ENCODE measurements at regions not wholly inside any gene's neighbourhood (a gene's known extent, or its start where the extent isn't known, plus 50 kb on each side); places are given as distances from the start of the nearest gene placed in this dataset.

DNA sequence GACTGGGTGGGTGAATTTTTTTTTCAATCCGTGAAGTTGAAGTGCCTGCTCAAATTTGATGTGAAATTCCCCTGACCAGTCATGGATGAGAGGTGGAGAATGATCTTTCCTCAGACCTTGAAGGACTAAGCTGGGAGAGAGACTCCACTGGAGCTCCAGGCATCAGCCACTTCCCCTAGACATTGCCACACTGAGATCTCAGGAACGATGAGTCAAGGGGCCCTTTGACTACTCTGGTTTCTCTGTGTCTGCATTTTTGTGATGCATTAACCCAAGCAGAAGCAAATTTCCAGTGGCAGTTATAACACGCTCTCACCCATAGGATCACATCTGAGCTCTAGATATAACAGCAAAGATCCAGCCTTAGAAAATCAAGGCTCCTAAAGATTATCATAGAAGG, 171.2 kb upstream of the KIF2A start:
- Mint-ChIP-seq H3K9me3 (ENCODE audit: low read depth, unreplicated experiment) (no peaks in the 10 kb centered on the region), H3K36me3 (ENCODE audit: insufficient read depth, unreplicated experiment) (no peaks in the 10 kb centered on the region), H3K4me3 (ENCODE audit: low read depth, unreplicated experiment) (no peak overlapping the region), H3K27ac (ENCODE audit: unreplicated experiment) (no peak overlapping the region), H3K4me1 (ENCODE audit: low read depth, unreplicated experiment) (no peaks in the 10 kb centered on the region), H3K27me3 (ENCODE audit: unreplicated experiment) (peaks cover 69% of the 10 kb centered on the region)
- CTCF ChIA-PET = interaction anchor here (1.2 kb wide), 1 partner anchor 9 kb away, joined by 6 read pairs; no protein-coding TSS in a partner anchor
- TF ChIP-seq, protein P1, sequence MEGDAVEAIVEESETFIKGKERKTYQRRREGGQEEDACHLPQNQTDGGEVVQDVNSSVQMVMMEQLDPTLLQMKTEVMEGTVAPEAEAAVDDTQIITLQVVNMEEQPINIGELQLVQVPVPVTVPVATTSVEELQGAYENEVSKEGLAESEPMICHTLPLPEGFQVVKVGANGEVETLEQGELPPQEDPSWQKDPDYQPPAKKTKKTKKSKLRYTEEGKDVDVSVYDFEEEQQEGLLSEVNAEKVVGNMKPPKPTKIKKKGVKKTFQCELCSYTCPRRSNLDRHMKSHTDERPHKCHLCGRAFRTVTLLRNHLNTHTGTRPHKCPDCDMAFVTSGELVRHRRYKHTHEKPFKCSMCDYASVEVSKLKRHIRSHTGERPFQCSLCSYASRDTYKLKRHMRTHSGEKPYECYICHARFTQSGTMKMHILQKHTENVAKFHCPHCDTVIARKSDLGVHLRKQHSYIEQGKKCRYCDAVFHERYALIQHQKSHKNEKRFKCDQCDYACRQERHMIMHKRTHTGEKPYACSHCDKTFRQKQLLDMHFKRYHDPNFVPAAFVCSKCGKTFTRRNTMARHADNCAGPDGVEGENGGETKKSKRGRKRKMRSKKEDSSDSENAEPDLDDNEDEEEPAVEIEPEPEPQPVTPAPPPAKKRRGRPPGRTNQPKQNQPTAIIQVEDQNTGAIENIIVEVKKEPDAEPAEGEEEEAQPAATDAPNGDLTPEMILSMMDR (IDR thresholded peaks at IDR 0.05; ENCODE audit: unreplicated experiment) = no peak
- no peak for DNase-seq
- intact Hi-C loops (cut with micrococcal nuclease; ENCODE audit: unreplicated experiment) = no loop called here
- no TSS peak for BruUV-seq (replicated peaks)

DNA sequence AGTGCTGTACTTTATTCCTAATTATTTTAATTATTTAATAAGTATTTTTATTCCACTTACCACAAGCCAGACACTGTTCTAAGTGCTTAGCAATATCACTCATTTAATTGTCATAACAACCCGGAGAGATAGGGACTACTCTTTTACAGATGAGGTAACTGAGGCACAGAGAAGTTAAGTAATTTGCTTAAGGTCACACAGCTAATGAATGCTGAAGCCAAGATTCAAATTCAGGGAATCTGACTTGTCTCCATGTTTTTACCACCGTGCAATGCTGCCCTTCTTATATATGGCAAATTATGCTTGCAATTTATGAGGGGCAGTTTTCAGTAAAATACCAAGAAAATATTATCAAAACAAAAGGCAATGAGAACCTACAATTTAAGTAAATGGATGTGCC, 168.4 kb upstream of the KIF2A start:
- CTCF ChIA-PET = no interaction called here
- H3K9me3 Mint-ChIP-seq (ENCODE audit: low read depth, unreplicated experiment) = no peaks in the 10 kb centered on the region
- peaks cover 64% of the 10 kb centered on the region for H3K27me3 Mint-ChIP-seq (ENCODE audit: unreplicated experiment)
- intact Hi-C loops (cut with micrococcal nuclease; ENCODE audit: unreplicated experiment) = no loop called here
- H3K4me1 Mint-ChIP-seq (ENCODE audit: low read depth, unreplicated experiment) = no peaks in the 10 kb centered on the region
- no peak for DNase-seq
- no peak overlapping the region for H3K4me3 Mint-ChIP-seq (ENCODE audit: low read depth, unreplicated experiment)
- H3K27ac Mint-ChIP-seq (ENCODE audit: unreplicated experiment) = no peak overlapping the region
- TF ChIP-seq, protein P1 (IDR thresholded peaks at IDR 0.05; ENCODE audit: unreplicated experiment) = no peak
- no TSS peak for BruUV-seq (replicated peaks)
- H3K36me3 Mint-ChIP-seq (ENCODE audit: insufficient read depth, unreplicated experiment) = no peaks in the 10 kb centered on the region

DNA sequence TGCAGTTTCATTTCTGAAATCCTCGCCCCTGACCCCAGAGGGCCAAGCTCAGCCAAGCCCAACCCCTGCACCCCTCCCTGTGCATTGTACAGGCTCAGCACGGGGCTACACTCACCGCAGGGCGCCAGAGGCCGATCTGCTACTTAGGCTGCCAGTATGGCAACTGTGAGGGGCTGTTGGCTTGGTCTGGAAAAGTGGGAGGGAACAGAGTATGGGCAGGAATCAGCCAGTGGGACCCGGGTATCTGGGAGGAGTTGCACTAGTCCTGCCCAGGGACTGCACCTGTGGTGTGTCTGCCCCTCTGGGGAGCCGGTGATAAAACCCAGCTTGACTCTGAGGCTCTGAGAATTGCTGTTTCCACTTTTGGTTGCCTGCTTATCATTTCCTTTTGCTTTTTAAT, 167.4 kb upstream of the KIF2A start:
- Mint-ChIP-seq H3K4me1 (ENCODE audit: low read depth, unreplicated experiment) (no peaks in the 10 kb centered on the region), H3K36me3 (ENCODE audit: insufficient read depth, unreplicated experiment) (no peaks in the 10 kb centered on the region), H3K27me3 (ENCODE audit: unreplicated experiment) (peaks cover 71% of the 10 kb centered on the region), H3K27ac (ENCODE audit: unreplicated experiment) (no peak overlapping the region), H3K4me3 (ENCODE audit: low read depth, unreplicated experiment) (no peak overlapping the region), H3K9me3 (ENCODE audit: low read depth, unreplicated experiment) (no peaks in the 10 kb centered on the region)
- no TSS peak for BruUV-seq (replicated peaks)
- DNase-seq = no peak
- intact Hi-C loops (cut with micrococcal nuclease; ENCODE audit: unreplicated experiment) = no loop called here
- TF ChIP-seq, protein P1 (IDR thresholded peaks at IDR 0.05; ENCODE audit: unreplicated experiment) = no peak
- CTCF ChIA-PET = no interaction called here

DNA sequence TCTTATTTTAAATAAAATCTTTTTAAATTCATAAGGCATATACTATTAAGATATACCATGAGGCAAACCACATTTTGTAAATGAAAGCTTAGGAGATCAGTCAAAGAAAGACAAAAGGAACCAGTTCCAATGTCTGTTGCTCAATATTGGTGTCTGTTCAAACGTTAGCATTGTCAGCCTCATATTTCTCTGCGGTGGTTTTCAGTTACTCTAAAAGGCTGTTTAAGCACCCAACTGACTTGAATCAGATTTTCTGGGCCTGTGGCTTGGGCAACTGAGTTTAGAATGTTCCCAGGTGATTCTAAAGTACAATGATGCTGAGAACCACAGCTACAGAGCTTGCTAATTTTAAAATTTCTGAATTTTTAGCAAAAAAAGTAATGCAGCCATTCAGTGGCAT, 166.3 kb upstream of the KIF2A start:
- Mint-ChIP-seq H3K27me3 (ENCODE audit: unreplicated experiment) (peaks cover 73% of the 10 kb centered on the region), H3K27ac (ENCODE audit: unreplicated experiment) (no peak overlapping the region), H3K36me3 (ENCODE audit: insufficient read depth, unreplicated experiment) (no peaks in the 10 kb centered on the region), H3K4me3 (ENCODE audit: low read depth, unreplicated experiment) (no peak overlapping the region), H3K9me3 (ENCODE audit: low read depth, unreplicated experiment) (no peaks in the 10 kb centered on the region), H3K4me1 (ENCODE audit: low read depth, unreplicated experiment) (no peaks in the 10 kb centered on the region)
- no TSS peak for BruUV-seq (replicated peaks)
- TF ChIP-seq, protein P1 (IDR thresholded peaks at IDR 0.05; ENCODE audit: unreplicated experiment) = no peak
- CTCF ChIA-PET = no interaction called here
- intact Hi-C loops (cut with micrococcal nuclease; ENCODE audit: unreplicated experiment) = loop anchor here (10.0 kb wide), 1 partner anchor 145 kb away; no protein-coding TSS in a partner anchor
- DNase-seq = no peak
